Neural cell (in vitro differentiated cells): ENCODE measurements at regions not wholly inside any gene's neighbourhood (a gene's known extent, or its start where the extent isn't known, plus 50 kb on each side); places are given as distances from the start of the nearest gene placed in this dataset.

Source experiments
- CTCF ChIP-seq: fragments of 450-650 bp; IDR thresholded peaks from 2 replicates; pipeline ENCODE4 v1.5.1; 2014; ENCODE audit warnings: antibody characterized with exemption, mild to moderate bottlenecking, moderate library complexity; ENCODE audit not compliant: poor library complexity, severe bottlenecking
- EP300 ChIP-seq: fragments of 450-650 bp; conservative IDR thresholded peaks from 2 replicates; pipeline ENCODE4 v1.6.1; 2014; ENCODE audit warnings: antibody characterized with exemption, mild to moderate bottlenecking, moderate library complexity; ENCODE audit not compliant: poor library complexity, severe bottlenecking
- EZH2 ChIP-seq: fragments of 200-600, 300-800 bp; shearing (Covaris generic), sonication (generic); IDR thresholded peaks from 2 replicates; pipeline ENCODE4 v1.6.1; 2014; ENCODE audit warnings: antibody characterized with exemption, low read length, borderline replicate concordance, mild to moderate bottlenecking; ENCODE audit not compliant: insufficient read depth, poor library complexity, severe bottlenecking
- MXI1 ChIP-seq: fragments of 450-650 bp; conservative IDR thresholded peaks from 2 replicates; pipeline ENCODE4 v1.6.1; 2014; ENCODE audit warnings: antibody characterized with exemption, mild to moderate bottlenecking; ENCODE audit not compliant: poor library complexity, severe bottlenecking
- POLR2AphosphoS5 ChIP-seq: IDR thresholded peaks from 2 replicates; pipeline ENCODE4 v1.6.1; 2012
- RAD21 ChIP-seq: fragments of 450-650 bp; conservative IDR thresholded peaks from 2 replicates; pipeline ENCODE4 v1.6.1; 2014; ENCODE audit warnings: antibody characterized with exemption, mild to moderate bottlenecking, moderate library complexity
- REST ChIP-seq: IDR thresholded peaks from 2 replicates; pipeline ENCODE4 v1.6.1; 2012; ENCODE audit warnings: borderline replicate concordance
- TAF1 ChIP-seq: IDR thresholded peaks from 2 replicates; pipeline ENCODE4 v1.6.1; 2012; ENCODE audit warnings: low read depth

- TF ChIP-seq TAF1 (no peak), CTCF (no peak), EZH2 (no peak), REST (no peak), MXI1 (no peak), EP300 (no peak), POLR2AphosphoS5 (no peak), RAD21 (no peak)
Observed at GRCh38 chr13:46472384-46472783, 80.6 kb upstream of the LRCH1 start.
